NB4 (cell line): ENCODE measurements at regions not wholly inside any gene's neighbourhood (a gene's known extent, or its start where the extent isn't known, plus 50 kb on each side); places are given as distances from the start of the nearest gene placed in this dataset.

ENCODE experiments used
- DNase-seq: peaks from one replicate; pipeline ENCODE4 v3.0.0; 2010; ENCODE audit warnings: low read depth
- H3K4me3 ChIP-seq: one replicate; pipeline ENCODE4 v1.5.1; 2011; ENCODE audit warnings: mild to moderate bottlenecking, low read depth, low read length, moderate library complexity
- CTCF ChIP-seq: IDR thresholded peaks from one replicate; pipeline ENCODE4 v1.5.1; 2012; ENCODE audit warnings: low read depth, low read length
- MAX ChIP-seq: IDR thresholded peaks from 2 replicates; pipeline ENCODE4 v1.6.1; 2011; ENCODE audit warnings: low read depth, low read length
- MYC ChIP-seq: IDR thresholded peaks from 2 replicates; pipeline ENCODE4 v1.6.1; 2011; ENCODE audit warnings: low read depth, low read length
- POLR2A ChIP-seq: IDR thresholded peaks from 2 replicates; pipeline ENCODE4 v1.6.1; 2011; ENCODE audit warnings: mild to moderate bottlenecking; ENCODE audit not compliant: insufficient read length; ENCODE audit errors: extremely low read depth

GRCh38 chr9:3118081-3118480 is 274.2 kb upstream of the PUM3 start:
- no peak for DNase-seq
- no peak overlapping the region for H3K4me3 ChIP-seq
- TF ChIP-seq POLR2A: no peak
- no peak for TF ChIP-seq CTCF
- no peak for TF ChIP-seq MAX
- no peak for TF ChIP-seq MYC

GRCh38 chr9:3099646-3100045 is 255.8 kb upstream of the PUM3 start:
- no peak for DNase-seq
- H3K4me3 ChIP-seq: no peak overlapping the region
- TF ChIP-seq MYC (no peak), MAX (no peak), POLR2A (no peak), CTCF (no peak)

GRCh38 chr9:3088219-3088618 is 244.3 kb upstream of the PUM3 start:
- TF ChIP-seq POLR2A (no peak), MYC (no peak), MAX (no peak), CTCF (no peak)
- peak; percentile 16 for DNase-seq
- no peak overlapping the region for H3K4me3 ChIP-seq

- TF ChIP-seq MYC (no peak), MAX (no peak), CTCF (no peak), POLR2A (no peak)
- DNase-seq: no peak
- H3K4me3 ChIP-seq: no peak overlapping the region
These were observed 243.8 kb upstream of the PUM3 start for GRCh38 chr9:3087697-3088096.

GRCh38 chr9:3080951-3081350 is 237.1 kb upstream of the PUM3 start:
- TF ChIP-seq MYC (no peak), CTCF (no peak), POLR2A (no peak), MAX (no peak)
- no peak for DNase-seq
- H3K4me3 ChIP-seq: no peak overlapping the region

GRCh38 chr9:3074247-3074646 is 230.4 kb upstream of the PUM3 start:
- no peak overlapping the region for H3K4me3 ChIP-seq
- 0 out of 2 replicates have a peak, but pooled peaks have one; percentile 28 for TF ChIP-seq MYC
- TF ChIP-seq POLR2A: no peak
- peak; percentile 88 for TF ChIP-seq MAX
- DNase-seq: peak; percentile 50
